Cerebellar cortex (tissue), 1 donor: ENCODE measurements at regions not wholly inside any gene's neighbourhood (a gene's known extent, or its start where the extent isn't known, plus 50 kb on each side); places are given as distances from the start of the nearest gene placed in this dataset.
A peak's percentile ranks its signal among the peaks of the same experiment; 100 is the strongest.

Experiments
- DNase-seq: peaks from one replicate; pipeline ENCODE4 v3.0.0-alpha.2; 2015; ENCODE audit warnings: low spot score

DNA sequence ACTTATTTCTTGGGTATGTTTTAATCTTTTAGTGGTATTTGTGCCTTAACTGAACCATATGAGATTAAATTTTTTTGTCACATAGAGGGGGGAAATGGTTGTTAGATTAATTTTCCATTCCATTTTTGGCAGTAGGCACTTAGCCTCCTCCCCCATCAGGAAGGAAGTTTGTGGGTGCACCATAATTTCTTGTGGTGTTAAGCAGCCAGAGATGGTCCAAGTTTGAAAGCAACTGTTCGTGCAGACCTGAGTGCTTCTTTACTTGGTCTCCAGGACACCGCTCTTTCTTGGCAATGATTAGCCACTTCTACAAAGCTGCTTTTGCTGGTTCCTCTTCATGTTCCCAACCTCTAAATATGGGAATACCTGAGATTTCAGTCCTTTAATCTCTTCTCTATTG lies 92.7 kb upstream of the RPL34 start:
- DNase-seq, result no peak

DNA sequence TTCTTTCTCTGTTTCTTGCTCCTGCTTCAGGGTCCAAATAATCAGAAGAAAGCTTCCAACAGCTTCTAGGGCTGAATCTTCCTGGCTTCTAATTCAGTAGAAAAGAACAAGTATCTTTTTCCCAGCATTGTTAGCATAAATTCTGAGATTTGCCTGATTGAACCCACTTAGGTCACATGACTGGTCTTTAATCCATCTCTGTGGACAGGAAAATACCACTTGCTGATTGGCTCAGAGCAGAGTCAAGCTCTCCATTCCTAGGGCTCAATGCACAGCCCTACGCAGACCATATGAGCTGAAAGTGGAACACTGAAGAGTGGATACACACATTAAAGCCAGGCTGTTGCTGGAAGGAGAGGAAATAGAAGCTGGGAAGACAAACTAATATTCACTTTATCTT lies 99.6 kb upstream of the RPL34 start:
- DNase-seq, result no peak

DNA sequence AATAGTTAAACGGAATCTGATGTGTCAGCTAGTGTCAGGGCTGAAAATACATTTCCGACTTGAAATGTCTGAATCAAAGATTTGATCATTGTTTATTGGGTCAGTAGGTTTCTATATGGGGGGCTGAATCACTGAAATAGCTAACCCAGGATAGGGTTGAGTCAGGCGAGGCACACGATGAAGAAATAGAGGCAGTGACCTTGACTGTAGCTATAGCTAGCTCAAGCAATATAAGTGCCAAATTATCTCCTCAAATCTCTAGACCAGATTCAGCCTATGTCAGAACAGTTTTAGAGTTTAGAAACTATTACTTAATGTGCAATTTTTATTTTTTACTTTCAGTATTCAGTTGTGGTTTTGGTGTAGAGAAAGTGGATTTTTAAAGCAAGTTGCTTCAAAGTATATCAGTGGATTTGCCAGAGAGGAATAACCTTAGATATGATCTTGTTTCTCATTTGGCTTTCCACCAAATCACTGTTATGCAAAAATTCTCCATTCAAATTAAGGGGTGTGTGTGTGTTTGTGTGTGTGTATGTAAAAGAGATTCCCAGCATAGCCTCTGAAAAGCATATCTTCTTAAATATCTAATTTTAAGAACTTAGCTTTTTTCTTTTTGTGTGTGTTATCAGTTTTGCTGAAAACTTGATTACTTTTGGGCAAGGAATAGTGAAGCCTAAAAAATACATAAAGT lies 100.3 kb upstream of the RPL34 start:
- DNase-seq, result no peak

DNA sequence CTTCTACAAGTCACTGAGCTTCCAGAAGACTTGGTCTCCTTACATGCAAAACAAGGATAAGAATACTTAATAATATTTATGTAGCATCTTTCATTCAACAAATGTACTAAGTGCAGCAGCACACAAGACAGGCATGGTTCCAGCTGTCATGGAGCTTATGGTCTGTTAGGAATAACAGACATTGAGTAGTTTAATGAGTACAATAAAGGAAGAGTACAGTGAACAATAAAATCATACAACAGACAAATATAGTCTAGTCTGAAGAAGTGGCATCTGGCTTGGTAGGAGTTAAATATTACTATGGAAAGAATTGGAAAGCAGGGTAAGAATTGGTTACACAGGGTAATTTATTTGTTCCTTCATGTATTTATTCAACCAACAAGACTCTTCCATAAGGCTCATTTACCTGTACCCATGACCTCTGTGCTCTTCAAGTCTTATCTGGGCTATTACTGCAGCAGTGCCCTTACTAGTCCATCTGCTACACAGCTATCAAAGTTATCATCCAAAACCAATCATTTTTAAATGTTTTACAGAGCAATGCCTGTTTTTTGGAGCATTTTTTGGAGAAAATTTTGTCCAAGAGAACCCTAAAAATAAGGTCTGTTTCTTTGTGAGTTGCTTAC lies 101.1 kb upstream of the RPL34 start:
- no peak for DNase-seq

DNA sequence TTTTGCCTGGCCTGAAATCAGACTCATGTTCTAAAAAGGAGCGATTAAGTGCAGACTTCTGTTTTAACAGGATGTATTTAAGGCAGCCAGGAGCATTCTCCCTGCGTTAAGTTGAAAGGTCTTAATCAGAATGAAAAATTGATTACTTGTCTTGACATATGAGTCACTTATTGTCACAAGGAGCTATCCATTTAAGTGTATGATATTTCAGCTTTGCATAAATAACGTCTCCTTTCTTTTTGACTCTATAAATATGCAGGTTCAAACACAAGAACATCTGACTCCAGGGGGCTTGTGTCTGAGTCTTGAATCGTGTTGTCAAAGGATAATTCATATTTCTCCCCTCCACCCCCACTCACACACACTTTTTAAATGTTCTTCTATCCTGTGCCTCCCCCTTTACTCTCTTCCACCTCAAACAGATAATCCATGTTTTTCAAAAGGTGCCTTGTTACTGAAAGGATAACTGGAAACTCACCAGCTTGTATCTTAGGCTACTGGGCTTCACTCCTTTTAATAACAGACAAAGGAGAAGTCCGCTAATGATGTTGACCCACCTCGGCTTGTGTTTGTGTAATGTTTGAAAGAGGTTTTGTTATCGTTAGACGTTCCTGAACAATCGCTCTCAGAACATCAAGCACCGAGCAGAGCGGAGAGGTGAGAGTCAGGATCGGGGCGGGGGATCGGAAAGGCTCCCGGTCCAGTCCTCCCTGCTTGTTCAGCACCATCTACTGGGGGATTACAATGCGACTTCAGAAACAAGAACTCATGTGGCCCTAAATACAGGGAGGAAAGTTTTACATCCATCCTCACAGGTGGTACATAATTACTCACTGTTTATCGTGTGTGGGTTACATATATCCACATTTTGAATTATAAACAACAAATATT lies 107.5 kb upstream of the RPL34 start:
- peak; percentile 1 for DNase-seq

DNA sequence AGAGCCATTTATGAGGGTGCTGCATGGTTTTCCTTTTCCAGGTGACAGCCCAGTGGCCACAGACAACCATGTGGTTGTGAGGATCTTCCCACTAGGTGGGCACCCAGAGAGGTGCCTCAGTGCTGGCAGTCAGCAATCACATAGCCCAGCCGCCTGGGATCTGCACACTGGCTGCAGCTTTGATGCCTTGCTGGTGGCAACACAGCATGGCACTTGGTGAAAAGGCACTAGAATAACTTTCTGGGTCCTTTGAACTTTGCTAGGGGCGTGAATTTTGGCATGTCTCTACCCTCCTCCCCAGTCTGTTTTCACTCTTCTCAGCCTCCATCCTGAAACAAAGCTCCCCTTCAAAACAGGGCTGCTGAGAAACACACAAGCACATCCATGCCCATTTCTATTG lies 108.8 kb upstream of the RPL34 start:
- no peak for DNase-seq

DNA sequence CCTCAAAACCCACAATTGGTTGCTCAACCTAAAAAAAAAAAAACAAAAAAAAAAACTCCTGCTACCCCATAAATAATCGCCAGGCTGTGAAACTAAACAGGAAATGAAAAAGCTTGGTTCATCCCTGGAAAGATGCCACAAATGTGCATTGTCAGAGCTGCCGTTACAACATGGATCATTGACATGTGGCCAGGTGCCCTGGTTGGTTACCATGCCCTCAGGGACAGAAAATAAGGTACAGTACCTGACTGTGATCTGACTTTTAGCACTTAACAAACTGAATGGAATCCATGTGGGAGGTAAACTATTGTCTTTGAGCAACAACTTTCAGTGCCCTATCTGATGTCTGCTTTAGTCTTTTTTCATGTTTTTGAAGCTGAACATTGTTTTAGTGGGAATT lies 118.0 kb upstream of the RPL34 start:
- DNase-seq, result no peak

DNA sequence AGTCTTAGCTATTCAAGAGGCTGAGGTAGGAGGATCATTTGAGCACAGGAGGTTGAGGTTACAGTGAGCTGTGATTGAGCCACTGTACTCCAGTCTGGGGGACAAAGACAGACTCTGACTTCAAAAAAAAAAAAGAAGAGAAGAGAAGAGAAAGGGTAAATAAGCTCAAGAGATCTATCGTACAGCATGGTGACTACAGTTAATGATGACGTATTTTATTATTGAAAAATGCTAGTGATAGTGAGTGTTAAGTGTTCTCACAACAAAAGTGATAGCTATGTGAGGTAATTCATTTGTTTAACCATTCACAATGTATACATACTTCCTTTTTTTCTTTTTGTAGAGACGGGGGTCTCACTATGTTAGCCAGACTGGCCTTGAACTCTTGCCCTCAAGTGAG lies 121.5 kb upstream of the RPL34 start:
- DNase-seq, result no peak

DNA sequence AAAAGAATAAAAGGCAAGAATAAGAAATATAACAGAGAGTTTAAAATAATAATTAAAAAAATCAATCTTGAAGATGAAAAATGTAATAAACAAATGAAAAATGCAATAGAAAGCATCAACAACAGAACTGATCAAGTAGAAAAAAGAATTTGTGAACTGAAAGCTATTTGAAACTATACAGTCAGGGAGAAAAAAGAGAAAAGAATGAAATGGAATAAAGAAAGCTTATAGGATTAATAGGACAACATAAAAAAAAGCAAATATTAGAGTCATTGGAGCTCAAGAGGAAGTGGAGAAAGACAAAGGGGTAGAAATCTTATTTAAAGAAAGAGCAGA lies 126.8 kb upstream of the RPL34 start:
- DNase-seq, result no peak

DNA sequence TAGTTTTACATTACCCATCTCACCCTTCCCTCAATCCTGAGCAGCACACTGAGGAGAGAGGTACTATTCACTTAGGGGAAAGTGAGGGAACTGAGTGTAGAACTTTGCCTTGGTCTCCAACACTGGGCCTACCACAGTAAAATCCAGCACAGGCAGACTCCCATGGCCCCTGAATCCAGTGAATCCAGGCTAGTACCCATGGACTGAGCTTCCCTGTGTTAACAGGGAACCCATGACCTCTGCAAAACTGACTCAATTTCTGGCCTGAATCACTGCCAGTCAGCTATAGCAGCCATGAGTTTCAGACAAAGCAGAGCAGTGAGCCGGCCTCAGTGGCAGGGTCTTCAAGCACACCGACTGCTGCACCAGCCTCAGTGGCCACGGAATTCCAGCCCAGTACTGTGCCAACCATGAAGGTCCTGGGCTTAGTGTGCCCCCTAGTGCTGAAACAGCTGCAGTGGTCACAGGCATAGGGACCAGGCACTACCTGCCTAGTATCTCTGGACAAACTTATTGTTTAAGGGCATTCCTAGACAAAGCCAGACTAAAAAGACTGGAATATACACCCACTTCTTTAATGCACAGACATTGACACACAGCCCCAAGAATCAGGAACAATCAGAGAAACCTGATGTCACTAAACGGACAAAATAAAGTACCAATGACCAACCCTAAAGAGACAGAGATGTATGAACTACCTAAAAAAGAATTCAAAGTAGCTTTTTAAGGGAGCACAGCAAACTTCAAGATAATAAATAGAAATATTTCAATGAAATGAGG lies 127.4 kb upstream of the RPL34 start:
- no peak for DNase-seq

DNA sequence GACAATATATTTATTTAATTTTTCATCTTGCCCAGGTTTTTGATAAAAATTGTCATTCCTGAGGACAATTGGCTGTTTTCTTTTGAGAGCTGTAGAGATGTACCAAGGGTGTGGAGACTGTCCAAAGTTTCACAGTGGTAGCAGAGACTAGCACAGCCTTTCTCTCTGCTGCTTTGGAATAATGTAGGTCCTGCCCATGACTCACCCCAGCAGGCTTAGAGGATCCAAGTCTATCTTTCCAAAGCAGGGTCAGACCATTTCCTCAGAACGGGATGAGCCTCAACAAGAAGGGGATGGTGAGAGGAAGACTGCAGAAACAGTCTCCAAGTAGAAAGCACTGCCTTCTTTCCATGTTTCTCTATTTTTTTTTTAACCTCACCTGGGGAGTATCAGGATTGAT lies 131.5 kb upstream of the RPL34 start:
- no peak for DNase-seq

DNA sequence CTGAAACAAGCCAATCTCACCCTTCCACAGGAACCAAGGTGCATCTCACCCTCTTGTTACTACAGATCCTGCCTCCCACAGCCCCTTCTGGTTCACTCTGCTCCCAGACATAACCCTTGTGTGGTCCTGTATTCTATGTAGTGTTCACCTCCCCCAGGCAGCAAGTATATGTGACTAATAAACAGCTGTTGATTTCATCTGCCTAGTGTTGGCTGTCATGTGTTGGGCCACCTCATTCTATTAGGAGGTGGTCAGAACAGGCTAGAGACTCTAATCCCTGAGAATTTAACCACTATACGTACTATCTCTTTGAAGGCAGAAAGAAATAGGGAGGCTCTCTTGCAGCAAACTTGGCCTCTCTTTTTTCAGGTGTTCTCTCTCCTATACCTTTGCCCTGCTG lies 134.3 kb upstream of the RPL34 start:
- DNase-seq, result no peak

DNA sequence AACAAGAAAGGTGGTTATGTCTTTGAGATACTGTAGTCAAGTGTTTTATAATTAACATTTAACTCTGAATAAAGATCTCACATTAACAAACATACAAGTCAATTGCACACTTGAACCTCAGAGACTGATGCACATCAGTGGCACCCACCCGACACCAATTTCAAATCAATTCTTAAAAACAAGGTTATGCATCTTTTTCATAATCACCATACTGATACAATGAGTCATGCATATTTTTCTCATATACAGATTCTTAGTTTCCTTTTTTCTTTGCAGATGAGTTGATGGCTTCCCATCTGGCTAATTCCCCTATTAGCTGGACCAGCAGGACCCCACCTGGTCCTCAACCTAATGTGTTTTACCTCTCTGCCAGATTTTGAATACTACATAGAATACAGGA lies 136.2 kb upstream of the RPL34 start:
- DNase-seq, result no peak

DNA sequence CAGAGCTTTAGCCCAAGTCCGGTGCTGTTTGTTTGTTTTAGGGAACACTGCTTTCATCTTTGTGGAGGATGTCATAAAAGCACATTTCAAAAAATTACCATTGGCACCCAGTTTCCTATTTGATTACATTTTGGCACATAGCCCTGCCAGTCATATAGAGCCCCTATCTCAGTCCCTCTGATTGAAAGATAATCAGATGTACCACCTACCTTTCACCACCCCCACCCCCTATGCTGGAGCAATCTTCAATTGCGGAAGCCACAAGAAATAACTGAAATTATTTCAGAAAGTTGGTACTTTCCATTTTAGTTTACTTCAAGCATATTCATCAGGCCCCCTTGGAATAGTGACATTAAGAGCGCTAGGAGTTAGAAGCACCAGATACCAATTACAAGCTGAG lies 136.7 kb upstream of the RPL34 start:
- no peak for DNase-seq

DNA sequence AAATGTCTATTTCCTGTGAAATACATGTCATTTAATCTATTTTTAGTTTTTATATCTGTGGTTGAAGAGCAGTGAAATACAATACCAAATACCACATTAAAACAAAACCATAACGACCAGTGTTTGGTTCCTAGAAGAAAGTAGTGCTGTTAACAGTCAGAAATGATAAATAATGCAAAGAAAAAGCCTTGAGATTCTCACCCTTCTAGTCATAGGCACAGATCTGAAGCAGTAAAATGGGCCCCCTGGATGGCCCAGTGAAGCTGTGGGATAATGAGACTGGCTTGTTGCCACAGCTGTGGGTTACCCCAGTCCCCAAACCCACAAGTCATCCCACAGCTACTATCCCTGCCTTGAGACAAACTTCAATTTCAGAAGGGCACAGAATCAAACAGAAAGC lies 137.3 kb upstream of the RPL34 start:
- no peak for DNase-seq

DNA sequence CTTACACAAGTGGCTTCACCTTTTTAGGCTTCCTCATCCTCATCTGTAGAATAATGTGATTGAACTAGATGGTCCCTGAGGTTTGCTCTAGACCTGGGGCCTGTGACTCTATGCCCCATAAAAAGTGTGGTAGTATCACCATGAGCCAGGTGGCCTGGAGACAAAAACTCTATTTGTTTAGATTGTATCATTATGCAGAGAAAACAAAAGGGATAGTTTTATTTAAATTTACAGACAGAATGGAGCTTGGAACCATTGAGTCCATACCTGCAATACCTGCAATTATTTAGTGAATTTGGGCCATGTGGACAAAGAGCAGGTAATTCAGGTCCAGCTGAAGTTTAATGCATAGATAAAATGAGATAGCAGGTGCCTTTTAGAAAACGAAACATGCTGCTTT lies 139.5 kb upstream of the RPL34 start:
- no peak for DNase-seq

DNA sequence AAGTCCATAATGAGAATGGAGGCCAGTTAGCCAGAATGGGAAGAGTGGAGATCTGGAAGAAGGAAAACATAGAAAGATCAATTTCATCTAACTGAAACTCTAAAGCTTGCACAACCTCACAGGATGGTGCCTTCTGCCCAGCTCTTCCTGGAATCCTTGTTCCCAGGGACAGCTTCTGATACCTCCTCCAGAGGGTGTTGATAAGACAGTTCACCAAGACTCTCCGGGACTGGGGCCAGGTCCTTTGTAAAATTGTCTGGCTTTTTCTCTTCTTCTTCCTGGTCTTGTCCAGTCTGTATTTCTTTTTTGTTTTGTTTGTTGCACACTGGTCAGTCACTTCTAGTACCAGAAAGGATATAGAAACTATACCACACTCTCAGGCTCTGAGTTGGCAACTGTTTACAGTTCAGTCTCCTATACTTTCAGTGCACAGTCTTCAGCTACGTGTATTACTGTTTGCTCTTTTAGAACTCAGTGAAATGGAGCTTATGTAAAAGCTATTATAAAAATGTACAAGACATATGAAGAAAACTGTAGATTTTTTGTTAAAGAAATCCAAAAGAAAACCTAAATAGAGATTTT lies 142.8 kb upstream of the RPL34 start:
- no peak for DNase-seq

DNA sequence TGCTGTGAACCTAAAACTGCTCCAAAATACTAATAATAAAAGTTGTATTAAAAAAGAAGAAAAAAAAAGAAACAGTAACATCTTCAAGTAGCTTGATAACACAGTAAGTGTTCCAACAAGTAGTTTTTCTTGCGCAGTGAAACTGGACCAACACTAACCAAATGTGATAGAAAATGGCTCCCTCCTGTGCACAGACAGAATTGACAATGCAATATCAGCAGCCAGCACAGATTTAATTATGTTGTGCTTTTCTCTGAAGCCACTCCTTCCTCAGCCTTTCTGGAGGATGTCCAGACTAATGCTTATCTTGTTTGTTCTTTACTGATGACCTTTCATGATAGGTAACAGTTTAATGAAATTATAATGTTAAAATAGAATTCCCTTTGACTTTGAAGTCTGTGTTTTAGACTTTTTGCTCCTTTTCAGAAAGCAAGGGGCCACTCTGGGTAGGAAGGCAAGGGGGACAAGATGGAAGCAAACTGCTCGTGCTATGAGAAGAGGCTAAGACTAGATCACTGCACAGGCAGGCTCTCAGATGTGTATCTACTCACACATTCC lies 147.1 kb upstream of the RPL34 start:
- no peak for DNase-seq

DNA sequence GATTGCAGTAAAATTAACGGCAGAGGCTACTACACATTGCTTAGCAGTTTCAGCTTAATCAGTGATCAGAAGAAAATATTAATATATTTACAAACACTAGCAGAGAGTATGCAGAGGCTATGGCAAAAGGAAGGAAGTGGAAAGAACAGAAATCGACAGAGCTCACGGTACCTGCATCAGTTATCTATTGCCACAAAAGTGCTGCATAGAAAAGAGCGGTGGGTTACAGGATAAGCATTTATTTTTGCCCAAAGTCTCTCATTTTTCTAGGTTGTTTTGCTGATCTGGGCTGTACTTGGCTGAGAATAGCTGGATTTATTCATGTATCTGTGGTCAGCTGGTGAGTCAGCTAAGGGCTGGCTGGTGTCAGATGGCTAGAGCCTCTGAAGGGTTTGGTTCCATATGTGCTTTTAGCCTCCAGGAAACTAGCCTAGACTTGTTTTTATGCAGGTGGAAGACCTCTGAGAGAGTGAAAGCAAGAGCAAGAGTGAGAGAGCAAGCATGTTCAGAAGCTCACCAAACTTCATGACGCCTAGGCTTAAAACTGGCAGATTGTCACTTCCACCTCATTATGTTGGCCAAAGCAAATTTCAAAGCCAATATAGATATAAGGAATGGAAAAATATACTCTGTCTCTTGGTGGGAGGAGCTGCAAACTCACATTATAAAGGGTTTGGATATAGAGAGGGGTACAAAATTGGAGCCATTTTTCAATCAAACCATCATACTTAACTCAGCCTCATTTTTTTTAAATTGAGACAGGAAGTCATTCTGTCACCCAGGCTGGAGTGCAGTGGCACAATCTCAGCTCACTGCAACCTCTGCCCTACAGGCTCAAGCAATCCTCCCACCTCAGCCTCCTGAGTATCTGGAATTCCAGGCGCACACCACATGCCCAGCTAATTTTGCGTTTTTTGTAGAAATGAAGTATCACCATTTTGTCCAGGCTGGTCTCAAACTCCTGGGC lies 153.2 kb upstream of the RPL34 start:
- no peak for DNase-seq

DNA sequence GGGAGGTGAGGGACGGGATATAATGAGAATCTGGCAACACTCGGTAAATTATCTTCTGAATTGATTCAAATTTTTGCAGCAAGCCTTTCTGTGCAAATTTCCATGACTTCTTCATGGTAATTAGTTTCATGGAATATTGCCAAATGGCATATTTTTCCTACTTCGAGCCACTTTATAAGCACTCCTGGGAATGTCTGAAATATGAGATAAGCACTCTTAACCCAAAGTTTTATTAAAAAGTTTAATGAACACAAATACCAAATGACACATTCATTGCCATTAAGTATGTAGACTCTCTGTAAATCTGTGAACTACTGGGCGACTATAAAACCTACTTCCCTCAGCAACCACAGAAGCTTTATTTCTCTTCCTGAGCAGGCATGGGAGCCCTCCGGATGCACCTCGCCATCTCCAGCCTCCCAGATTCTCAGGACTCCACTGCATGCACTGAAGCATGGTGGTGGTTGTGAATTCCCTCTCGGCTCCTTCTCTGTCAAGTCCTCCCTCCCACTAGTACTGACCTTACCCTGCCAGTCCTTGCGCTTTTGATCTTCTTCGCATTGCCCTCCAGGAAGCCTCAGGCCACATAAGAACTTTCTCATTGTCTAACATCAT lies 154.4 kb upstream of the RPL34 start:
- no peak for DNase-seq
